ENCODE measurements at regions not wholly inside any gene's neighbourhood (a gene's known extent, or its start where the extent isn't known, plus 50 kb on each side); places are given as distances from the start of the nearest gene placed in this dataset.

GRCh38 chr6:109226353-109226752 lies 131.0 kb downstream of the CEP57L1 start:
- TF ChIP-seq ZFX (IDR thresholded peaks at IDR 0.05; ENCODE audit: borderline replicate concordance) (no peak), CTCF (IDR thresholded peaks at IDR 0.05) (no peak)
- no peak overlapping the region for H3K27ac ChIP-seq

- TF ChIP-seq ZFX (IDR thresholded peaks at IDR 0.05; ENCODE audit: borderline replicate concordance) (no peak), CTCF (IDR thresholded peaks at IDR 0.05) (no peak)
- no peak overlapping the region for H3K27ac ChIP-seq
Measured at GRCh38 chr6:109225946-109226345, 130.6 kb downstream of the CEP57L1 start.

- TF ChIP-seq ZFX (IDR thresholded peaks at IDR 0.05; ENCODE audit: borderline replicate concordance) (no peak), CTCF (IDR thresholded peaks at IDR 0.05) (no peak)
- H3K27ac ChIP-seq = no peak overlapping the region
Measured at GRCh38 chr6:109224994-109225393, 129.7 kb downstream of the CEP57L1 start.

- TF ChIP-seq CTCF (IDR thresholded peaks at IDR 0.05) = no peak
- no peak for TF ChIP-seq ZFX (IDR thresholded peaks at IDR 0.05; ENCODE audit: borderline replicate concordance)
- H3K27ac ChIP-seq = no peak overlapping the region
Measured at GRCh38 chr6:109224107-109224875, 129.0 kb downstream of the CEP57L1 start.

GRCh38 chr6:109222848-109223247 lies 127.5 kb downstream of the CEP57L1 start:
- no peak overlapping the region for H3K27ac ChIP-seq
- TF ChIP-seq ZFX (IDR thresholded peaks at IDR 0.05; ENCODE audit: borderline replicate concordance) = no peak
- TF ChIP-seq CTCF (IDR thresholded peaks at IDR 0.05) = no peak

GRCh38 chr6:109221543-109222195 lies 126.4 kb downstream of the CEP57L1 start:
- no peak overlapping the region for H3K27ac ChIP-seq
- TF ChIP-seq ZFX (IDR thresholded peaks at IDR 0.05; ENCODE audit: borderline replicate concordance) (no peak), CTCF (IDR thresholded peaks at IDR 0.05) (no peak)
